Medulla oblongata (tissue), 1 donor: ENCODE measurements at regions not wholly inside any gene's neighbourhood (a gene's known extent, or its start where the extent isn't known, plus 50 kb on each side); places are given as distances from the start of the nearest gene placed in this dataset.
"Not testable (repeated sequence)": the region's sequence is repeated elsewhere in the genome, so short reads cannot be mapped to it uniquely, and the experiment has no call there.

Experiments used
- DNase-seq: peaks from one replicate; pipeline ENCODE4 v3.0.0-alpha.2; 2015; ENCODE audit errors: extremely low spot score

DNA sequence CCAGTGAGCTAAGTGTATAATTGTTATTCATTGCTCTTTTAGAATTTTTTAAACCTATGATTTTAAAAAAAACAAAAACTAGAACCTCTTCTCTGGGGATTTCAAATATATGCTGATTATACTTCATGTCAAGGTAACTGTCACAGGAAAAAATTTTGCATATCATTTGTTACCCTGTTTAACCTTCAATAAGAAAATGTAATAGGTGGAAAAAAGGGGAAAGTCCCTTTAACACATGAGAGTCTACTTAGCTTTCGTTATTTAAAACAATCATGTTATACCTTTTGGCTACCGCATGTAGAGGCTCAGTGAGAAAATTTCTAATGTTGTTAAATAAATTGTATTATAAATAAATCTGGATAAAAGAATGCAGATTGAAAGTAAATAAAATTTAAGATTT, 190.1 kb upstream of the AKR1E2 start:
- DNase-seq: no peak

- DNase-seq: no peak
Observed at GRCh38 chr10:4635388-4635787, 190.6 kb upstream of the AKR1E2 start.

- DNase-seq: no peak
Observed at GRCh38 chr10:4633776-4634175, 192.2 kb upstream of the AKR1E2 start.

- DNase-seq: no peak
Observed at GRCh38 chr10:4633186-4633585, 192.8 kb upstream of the AKR1E2 start.

DNA sequence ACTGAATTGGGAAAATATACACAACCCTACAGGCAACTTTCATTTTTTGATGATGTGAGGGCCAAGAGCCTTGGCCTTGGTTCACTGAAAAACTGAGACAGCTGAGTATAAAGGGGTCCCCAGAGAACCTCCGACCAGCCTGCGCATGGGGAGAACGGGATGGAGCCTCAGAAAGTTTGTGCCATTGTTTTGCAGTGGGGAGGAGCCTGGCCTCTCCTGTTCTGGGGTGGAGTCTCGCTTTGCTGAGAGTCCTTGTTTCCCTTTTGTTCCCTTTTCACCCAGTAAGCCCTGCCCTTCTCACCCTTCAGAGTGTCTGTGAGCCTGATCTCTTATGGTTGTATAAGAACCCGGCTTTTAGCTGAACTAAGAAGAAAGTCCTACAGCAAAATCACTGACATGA, 193.2 kb upstream of the AKR1E2 start:
- DNase-seq: no peak

DNA sequence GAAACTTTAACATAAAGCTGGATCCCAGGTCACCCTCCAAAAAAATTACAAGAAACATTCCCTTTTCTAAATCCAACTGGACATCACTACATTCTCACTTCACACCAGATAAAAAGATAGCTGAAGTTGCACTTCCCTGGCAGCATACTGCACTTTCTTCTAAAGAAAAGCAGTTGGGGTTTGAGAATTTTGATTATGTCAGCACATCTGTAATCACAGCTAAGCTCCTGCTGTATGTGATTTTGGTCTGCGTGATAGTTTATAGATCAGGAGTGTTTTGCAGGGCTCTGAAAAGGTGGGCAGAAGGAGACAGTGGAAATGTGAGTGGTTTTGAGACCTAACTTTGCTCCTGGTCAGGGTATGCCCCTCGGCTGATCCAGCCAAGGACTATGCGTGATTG, 199.1 kb upstream of the AKR1E2 start:
- DNase-seq: no peak

DNA sequence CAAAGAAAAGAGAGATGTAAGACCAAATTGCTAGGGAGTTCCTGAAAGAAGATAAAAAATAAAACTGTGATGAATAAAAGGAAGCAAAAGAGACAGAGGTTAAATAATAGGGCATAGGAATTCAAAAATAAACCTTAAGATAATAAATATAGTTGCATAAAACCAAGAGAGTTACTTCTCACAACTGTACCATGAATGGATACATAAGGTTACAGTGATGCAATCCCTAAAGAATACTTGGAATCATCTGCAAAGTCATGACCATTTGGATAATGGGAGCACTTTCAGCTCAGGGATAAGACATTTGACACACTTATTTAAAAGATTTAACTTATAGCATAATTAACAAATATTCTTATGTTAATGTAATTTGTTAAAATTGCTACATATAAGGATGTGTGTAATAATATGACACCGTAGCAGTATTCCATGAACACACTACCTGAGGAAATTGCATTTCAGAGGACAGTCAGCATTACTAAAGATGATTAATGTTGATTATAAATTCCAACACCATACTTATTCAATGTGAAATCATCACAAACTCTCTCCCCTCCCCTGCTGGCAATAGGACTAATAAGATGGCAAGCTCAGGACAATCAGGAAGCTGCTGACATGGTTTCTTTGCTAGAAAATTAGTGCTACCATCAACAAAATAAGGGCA, 202.1 kb upstream of the AKR1E2 start:
- DNase-seq: no peak

DNA sequence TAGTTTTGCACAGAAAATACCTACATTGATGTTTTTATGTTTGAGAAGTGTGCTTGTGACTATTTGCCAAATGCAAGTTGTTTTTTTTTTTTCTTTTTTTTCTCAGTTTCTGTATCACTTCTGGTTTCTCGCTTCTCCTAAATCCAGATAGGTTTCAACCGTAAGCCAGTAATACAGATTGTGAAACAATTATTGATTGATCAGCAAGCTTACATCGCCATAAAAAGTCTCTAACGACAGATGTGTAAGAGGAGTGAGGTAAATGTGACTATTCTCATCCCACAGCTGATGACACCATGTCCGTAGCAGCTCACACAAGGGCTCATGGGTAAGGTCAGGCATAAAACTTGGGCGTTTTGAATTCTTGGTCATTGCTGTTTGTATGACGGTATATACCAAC, 202.8 kb upstream of the AKR1E2 start:
- peak; percentile 16 for DNase-seq

DNA sequence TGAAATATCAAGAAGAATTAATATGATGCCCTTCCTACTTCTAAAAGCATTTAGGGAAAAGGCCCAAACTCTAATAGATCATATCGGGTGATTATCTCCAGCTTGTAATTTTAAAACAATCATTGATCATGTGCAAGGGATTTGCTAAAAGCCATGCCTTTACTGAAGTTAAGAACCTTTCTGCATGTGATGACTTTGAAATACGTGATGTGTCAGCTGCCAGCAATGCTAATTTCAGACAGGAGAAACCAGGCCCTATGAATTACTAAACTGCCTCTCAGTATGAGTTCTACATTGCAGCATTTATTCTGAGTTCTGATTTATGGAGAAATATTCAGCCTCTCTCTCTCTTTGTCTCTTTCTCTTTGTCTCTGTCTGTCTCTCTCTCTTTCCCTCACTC, 203.6 kb upstream of the AKR1E2 start:
- no peak for DNase-seq

DNA sequence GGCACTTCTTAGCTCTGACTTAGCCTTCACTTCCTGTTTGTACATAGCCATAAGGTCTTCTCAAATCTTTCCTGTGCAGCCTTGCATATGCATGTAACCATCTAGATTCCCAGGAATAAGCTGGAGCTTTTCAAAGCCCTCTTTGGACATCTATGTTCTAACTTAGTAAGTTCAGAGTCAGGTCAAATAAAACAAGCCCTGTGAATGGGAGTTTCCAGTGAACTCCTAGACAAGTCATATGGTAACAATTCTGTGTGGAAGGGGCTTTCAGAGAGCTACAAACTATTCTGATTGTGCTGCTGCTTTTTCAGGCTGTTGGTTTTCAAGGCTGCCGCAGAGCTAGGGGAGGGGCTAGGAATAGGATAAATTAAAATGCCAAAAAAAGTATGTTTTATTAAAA, 208.4 kb upstream of the AKR1E2 start:
- DNase-seq: no peak

GRCh38 chr10:4615042-4615441, 211.0 kb upstream of the AKR1E2 start:
- DNase-seq: no peak

DNA sequence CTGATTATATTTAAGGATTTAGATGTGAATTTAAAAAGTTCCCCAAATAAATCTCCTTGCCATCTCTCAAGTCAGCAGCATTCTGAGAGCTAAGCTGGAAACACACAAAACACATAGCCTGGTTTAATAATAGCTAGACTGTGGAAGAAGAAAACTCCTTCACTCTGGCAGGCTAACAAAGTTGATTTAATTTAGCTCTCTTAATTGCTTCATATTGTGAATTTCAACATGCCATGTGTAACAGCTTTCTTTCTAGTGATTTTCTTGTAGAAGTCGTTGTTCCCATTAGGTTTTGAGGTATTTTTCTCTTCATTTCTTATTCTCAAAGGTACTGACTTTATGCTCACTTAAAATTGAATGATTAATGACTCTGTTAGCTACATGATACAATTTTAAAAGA, 216.8 kb upstream of the AKR1E2 start:
- peak; percentile 5 for DNase-seq

GRCh38 chr10:4607681-4608080, 218.3 kb upstream of the AKR1E2 start:
- DNase-seq: no peak

- no peak for DNase-seq
Observed at GRCh38 chr10:4606856-4607636, 219.0 kb upstream of the AKR1E2 start.

DNA sequence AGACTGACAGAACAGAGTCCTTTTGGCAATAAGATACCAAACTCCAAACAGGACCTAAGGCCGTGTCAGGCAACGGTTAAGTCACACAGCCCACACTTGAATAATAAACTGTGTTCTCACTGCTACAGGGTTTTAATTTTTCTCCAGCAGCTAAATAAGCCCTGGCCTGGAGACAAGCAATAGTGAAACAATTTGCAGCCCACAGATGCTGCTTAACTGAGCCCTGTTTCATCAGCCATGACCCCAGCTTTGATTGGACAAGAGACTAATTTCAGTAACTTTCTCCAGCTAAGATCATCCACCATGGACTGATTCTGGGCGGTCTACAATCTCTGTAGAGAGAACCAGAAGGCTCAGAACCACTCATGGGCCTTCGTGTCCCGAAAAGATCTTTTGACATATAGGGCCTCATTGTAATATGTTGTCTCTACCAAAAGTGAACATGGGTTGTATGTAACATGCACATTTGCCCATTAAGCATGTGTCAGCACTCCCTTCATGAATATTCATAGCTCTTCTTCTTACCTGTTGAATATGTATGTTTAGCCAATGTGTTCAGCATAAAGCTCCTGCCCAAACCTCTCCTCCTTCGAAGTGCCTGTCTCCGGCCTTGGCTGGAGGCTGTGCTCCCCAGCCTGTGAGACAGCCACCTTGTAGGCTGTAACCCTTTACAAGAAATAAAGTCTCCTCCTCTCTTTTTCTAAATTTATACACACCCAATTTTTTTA, 223.1 kb upstream of the AKR1E2 start:
- DNase-seq: no peak

- no peak for DNase-seq
Observed at GRCh38 chr10:4599471-4599870, 226.5 kb upstream of the AKR1E2 start.

GRCh38 chr10:4597898-4598297, 228.1 kb upstream of the AKR1E2 start:
- DNase-seq: not testable (repeated sequence)

GRCh38 chr10:4596951-4597350, 229.1 kb upstream of the AKR1E2 start:
- no peak for DNase-seq

GRCh38 chr10:4595719-4596319, 230.2 kb upstream of the AKR1E2 start:
- no peak for DNase-seq

GRCh38 chr10:4590807-4591206, 235.2 kb upstream of the AKR1E2 start:
- no peak for DNase-seq

DNA sequence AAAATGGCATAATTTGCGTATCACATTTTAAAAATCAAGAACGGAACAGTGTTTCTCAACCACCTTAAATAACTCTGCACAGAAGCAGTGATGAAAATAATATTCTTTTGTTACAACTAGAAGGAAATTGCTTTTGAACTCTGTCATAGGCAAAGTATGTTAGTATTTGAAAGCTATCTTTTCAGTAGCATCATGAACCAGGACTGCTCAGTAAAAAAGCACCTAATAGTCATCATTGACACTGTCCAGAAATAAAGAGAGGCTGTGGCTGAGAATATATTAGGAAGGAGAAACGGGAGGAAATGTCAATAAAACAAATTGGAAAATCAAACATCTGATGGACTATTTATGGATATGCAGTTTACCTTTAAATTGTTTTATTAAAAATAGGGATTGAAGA, 237.2 kb upstream of the AKR1E2 start:
- no peak for DNase-seq

GRCh38 chr10:4587466-4587865, 238.5 kb upstream of the AKR1E2 start:
- no peak for DNase-seq
